ENCODE measurements at regions not wholly inside any gene's neighbourhood (a gene's known extent, or its start where the extent isn't known, plus 50 kb on each side); places are given as distances from the start of the nearest gene placed in this dataset.
"Not testable (repeated sequence)": the region's sequence is repeated elsewhere in the genome, so short reads cannot be mapped to it uniquely, and the experiment has no call there.

DNA sequence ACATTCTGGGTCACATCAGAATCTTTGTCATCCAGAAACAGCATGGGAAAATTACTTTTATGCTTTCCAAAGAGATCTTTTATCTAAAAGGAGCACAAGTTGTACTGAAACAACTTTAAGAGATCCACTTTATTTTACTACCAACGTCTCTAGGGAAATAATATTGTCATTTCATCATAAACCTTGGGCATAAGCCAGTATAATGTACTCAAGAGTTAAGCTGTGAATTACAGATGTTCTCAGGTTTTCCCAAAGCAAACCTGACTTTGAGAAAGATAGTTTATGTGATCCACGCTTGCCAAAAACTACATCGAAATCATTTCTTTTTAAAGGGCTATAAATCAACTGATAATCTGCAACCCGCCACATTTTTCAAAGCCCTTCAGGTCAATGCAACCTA, 124.1 kb upstream of the CRBN start:
- TF ChIP-seq CTCF (IDR thresholded peaks at IDR 0.05; ENCODE audit: low read length, missing control alignments): no peak
- DNase-seq (ENCODE audit: low read depth): no peak
- no peak overlapping the region for H3K4me3 ChIP-seq (replicated peaks; ENCODE audit: low read depth, low read length)

DNA sequence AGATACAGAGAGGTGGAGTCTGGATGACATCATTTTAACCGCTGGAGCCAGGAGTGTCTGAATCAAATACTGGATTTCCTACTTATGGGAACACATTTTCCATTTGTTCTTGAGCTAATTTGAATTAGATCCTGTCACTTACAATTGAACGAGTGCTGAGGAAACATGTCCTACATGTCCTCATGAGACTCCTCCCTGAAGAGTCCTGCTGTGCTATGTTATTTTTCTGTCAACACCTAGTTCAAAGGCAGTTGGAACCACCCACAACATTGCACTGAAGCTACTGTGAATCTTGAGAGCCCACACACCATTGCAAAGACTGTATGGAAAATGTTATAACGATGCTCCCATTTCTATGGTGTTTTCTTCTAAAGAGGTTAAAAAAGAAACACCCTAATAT, 123.5 kb upstream of the CRBN start:
- no peak for TF ChIP-seq CTCF (IDR thresholded peaks at IDR 0.05; ENCODE audit: low read length, missing control alignments)
- H3K4me3 ChIP-seq (replicated peaks; ENCODE audit: low read depth, low read length): no peak overlapping the region

GRCh38 chr3:3301476-3301875, 122.0 kb upstream of the CRBN start:
- TF ChIP-seq CTCF (IDR thresholded peaks at IDR 0.05; ENCODE audit: low read length, missing control alignments): no peak
- H3K4me3 ChIP-seq (replicated peaks; ENCODE audit: low read depth, low read length): no peak overlapping the region
- no peak for DNase-seq (ENCODE audit: low read depth)

More for the DNA sequence above, 123.5 kb upstream of the CRBN start:
- no peak for DNase-seq (ENCODE audit: low read depth)

GRCh38 chr3:3296979-3297381, 117.5 kb upstream of the CRBN start:
- H3K4me3 ChIP-seq (replicated peaks; ENCODE audit: low read depth, low read length): no peak overlapping the region

DNA sequence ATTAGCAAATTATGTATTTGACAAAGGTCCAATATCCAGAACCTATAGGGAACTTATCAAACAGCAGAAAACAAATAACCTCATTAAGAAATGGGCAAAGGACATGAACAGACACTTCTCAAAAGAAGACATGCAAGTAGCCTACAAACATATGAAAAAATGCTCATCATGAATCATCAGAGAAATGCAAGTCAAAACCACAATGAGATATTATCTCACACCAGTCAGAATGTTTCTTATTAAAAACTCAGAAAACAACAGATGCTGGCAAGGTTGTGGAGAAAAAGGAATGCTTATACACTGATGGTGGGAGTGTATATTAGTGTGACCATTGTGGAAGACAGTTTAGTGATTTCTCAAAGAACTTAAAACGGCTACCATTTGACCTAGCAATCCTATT, 116.1 kb upstream of the CRBN start:
- DNase-seq (ENCODE audit: low read depth): no peak
- no peak overlapping the region for H3K4me3 ChIP-seq (replicated peaks; ENCODE audit: low read depth, low read length)
- TF ChIP-seq CTCF (IDR thresholded peaks at IDR 0.05; ENCODE audit: low read length, missing control alignments): no peak

More at GRCh38 chr3:3296979-3297381, 117.5 kb upstream of the CRBN start:
- no peak for TF ChIP-seq CTCF (IDR thresholded peaks at IDR 0.05; ENCODE audit: low read length, missing control alignments)
- DNase-seq (ENCODE audit: low read depth): no peak

DNA sequence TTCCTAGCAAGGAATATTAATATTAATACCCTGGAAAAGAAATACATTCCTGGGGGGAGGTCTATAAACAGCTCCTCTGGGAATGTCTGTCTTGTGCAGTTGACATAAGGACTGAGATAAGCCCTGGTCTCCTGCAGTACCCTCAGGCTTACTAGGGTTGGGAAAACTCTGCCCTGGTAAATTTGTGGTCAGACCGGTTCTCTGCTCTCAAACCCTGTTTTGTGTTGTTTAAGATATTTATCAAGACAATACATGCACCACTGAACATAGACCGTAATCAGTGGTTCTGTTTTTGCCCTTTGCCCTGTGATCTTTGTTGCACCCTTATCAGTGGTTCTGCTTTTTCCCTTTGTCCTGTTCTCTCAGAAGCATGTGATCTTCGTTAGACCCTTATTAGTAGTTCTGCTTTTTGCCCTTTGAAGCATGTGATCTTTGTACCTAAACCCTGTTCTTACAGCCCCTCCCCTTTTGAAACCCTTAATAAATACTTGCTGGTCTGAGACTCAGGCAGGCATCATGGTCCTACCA, 112.3 kb upstream of the CRBN start:
- H3K4me3 ChIP-seq (replicated peaks; ENCODE audit: low read depth, low read length); DNase-seq (ENCODE audit: low read depth): not testable (repeated sequence)

DNA sequence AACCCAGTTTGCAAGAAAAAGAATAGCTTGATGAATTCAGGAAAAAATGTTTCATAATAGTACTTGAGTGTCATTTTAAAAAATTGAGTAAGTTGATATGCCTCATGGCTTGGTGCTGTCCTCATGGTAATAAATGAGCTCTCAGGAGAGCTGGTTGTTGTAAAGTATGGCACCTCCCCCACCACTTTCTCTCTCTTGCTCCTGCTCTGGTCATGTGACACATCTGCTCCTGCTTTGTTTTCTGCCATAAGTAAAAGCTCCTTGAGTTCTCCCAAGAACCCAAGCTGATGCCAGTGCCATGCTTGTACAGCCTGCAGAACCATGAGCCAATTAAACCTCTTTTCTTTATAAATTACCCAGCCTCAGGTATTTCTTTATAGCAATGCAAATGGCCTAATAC, 108.8 kb upstream of the CRBN start:
- no peak for DNase-seq (ENCODE audit: low read depth)
- no peak overlapping the region for H3K4me3 ChIP-seq (replicated peaks; ENCODE audit: low read depth, low read length)
- TF ChIP-seq CTCF (IDR thresholded peaks at IDR 0.05; ENCODE audit: low read length, missing control alignments): no peak
